Prostate gland (tissue), 2 donors: ENCODE measurements at regions not wholly inside any gene's neighbourhood (a gene's known extent, or its start where the extent isn't known, plus 50 kb on each side); places are given as distances from the start of the nearest gene placed in this dataset.

Source experiments
- DNase-seq: peaks from one replicate; pipeline ENCODE4 v3.0.0-alpha.2; 2019; ENCODE audit warnings: low spot score
- H3K27ac ChIP-seq, 2 donors: fragments of 200-600 bp; sonication (generic); 2 replicates each; pipeline ENCODE4 v1.5.1; 2017 to 2019
- H3K27me3 ChIP-seq: fragments of 200-600 bp; sonication (generic); replicated peaks from 2 replicates; pipeline ENCODE4 v1.5.1; 2019; ENCODE audit not compliant: insufficient read depth
- H3K36me3 ChIP-seq, 2 donors: fragments of 200-600 bp; sonication (generic); 1 replicate in 1 of 2; 2 replicates in 1 of 2; pipeline versions ENCODE4 v1.5.1 to v1.8.1; 2017 to 2019
- H3K4me1 ChIP-seq: fragments of 200-600 bp; sonication (generic); replicated peaks from 2 replicates; pipeline ENCODE4 v1.5.1; 2019
- H3K4me3 ChIP-seq, 2 donors: fragments of 200-600 bp; sonication (generic); 2 replicates each; pipeline ENCODE4 v1.5.1; 2017 to 2019
- H3K9me3 ChIP-seq: fragments of 200-600 bp; sonication (generic); 2 replicates; pipeline ENCODE4 v1.5.1; 2017
- CTCF ChIP-seq, 4 experiments: fragments of 200-600 bp in 2 of 4; fragments of 450-650 bp in 2 of 4; sonication (generic) in 2 of 4; IDR thresholded peaks; 1 replicate in 3 of 4; 2 replicates in 1 of 4; pipeline ENCODE4 v1.5.1; 2016 to 2019; ENCODE audit warnings: antibody characterized with exemption in 4 of 4, mild to moderate bottlenecking in 2 of 4, moderate library complexity in 2 of 4
- POLR2A ChIP-seq: fragments of 450-650 bp; IDR thresholded peaks from one replicate; pipeline ENCODE4 v1.6.1; 2016; ENCODE audit warnings: antibody characterized with exemption, mild to moderate bottlenecking
- POLR2AphosphoS5 ChIP-seq: sonication (generic); formaldehyde crosslinking; IDR thresholded peaks from one replicate; pipeline ENCODE4 v1.6.1; 2017; ENCODE audit warnings: antibody characterized with exemption
- WGBS: methylation state at CpG from one replicate; pipeline ENCODE4 v1.1.5; 2018; 5-methylcytosine and 5-hydroxymethylcytosine counted together
- intact Hi-C: fragments of 100-400 bp; cut with DNase I; formaldehyde crosslinking; loops from one replicate; pipeline ENCODE4 v1.14.2; 2022

- no peaks in the 10 kb centered on the region for H3K27me3 ChIP-seq
- no peak overlapping the region for H3K27ac ChIP-seq
- H3K4me1 ChIP-seq = no peaks in the 10 kb centered on the region
- H3K9me3 ChIP-seq = no peaks in the 10 kb centered on the region
- no peak for DNase-seq
- H3K4me3 ChIP-seq = no peak overlapping the region
- H3K36me3 ChIP-seq = no peaks in the 10 kb centered on the region
- intact Hi-C loops = no loop called here
- TF ChIP-seq POLR2AphosphoS5 = no peak
- no peak for TF ChIP-seq CTCF (IDR thresholded peaks at IDR 0.05)
- TF ChIP-seq POLR2A = no peak
- WGBS = 72% methylated on average over 2 of the region's 2 CpGs
These were observed 455.2 kb upstream of the ARPP21 start for GRCh38 chr3:35183927-35184675.

GRCh38 chr3:35184775-35185174 is 454.6 kb upstream of the ARPP21 start:
- 66% methylated on average over 2 of the region's 2 CpGs for WGBS
- Histone ChIP-seq H3K27ac (no peak overlapping the region), H3K9me3 (no peaks in the 10 kb centered on the region), H3K4me1 (no peaks in the 10 kb centered on the region), H3K36me3 (no peaks in the 10 kb centered on the region), H3K4me3 (no peak overlapping the region), H3K27me3 (no peaks in the 10 kb centered on the region)
- no peak for TF ChIP-seq POLR2AphosphoS5
- intact Hi-C loops = no loop called here
- no peak for DNase-seq

GRCh38 chr3:35187908-35188307 is 451.4 kb upstream of the ARPP21 start:
- H3K9me3 ChIP-seq = no peaks in the 10 kb centered on the region
- no peak overlapping the region for H3K27ac ChIP-seq
- H3K4me3 ChIP-seq = no peak overlapping the region
- H3K27me3 ChIP-seq = no peaks in the 10 kb centered on the region
- no peaks in the 10 kb centered on the region for H3K36me3 ChIP-seq
- DNase-seq = no peak
- TF ChIP-seq POLR2A (no peak), POLR2AphosphoS5 (no peak), CTCF (IDR thresholded peaks at IDR 0.05) (no peak)
- intact Hi-C loops = no loop called here
- WGBS = 86% methylated on average over 1 of the region's 1 CpG
- no peaks in the 10 kb centered on the region for H3K4me1 ChIP-seq

GRCh38 chr3:35194666-35195065 is 444.7 kb upstream of the ARPP21 start:
- no peaks in the 10 kb centered on the region for H3K9me3 ChIP-seq
- H3K27me3 ChIP-seq = no peaks in the 10 kb centered on the region
- no peaks in the 10 kb centered on the region for H3K36me3 ChIP-seq
- H3K27ac ChIP-seq = no peak overlapping the region
- H3K4me3 ChIP-seq = no peak overlapping the region
- 87% methylated on average over 1 of the region's 1 CpG for WGBS
- TF ChIP-seq POLR2AphosphoS5 (no peak), CTCF (IDR thresholded peaks at IDR 0.05) (no peak), POLR2A (no peak)
- no peaks in the 10 kb centered on the region for H3K4me1 ChIP-seq
- intact Hi-C loops = no loop called here
- DNase-seq = no peak

GRCh38 chr3:35198857-35199256 is 440.5 kb upstream of the ARPP21 start:
- no peak for TF ChIP-seq CTCF (IDR thresholded peaks at IDR 0.05)
- TF ChIP-seq POLR2A = no peak
- TF ChIP-seq POLR2AphosphoS5 = no peak
- no peak for DNase-seq
- H3K27ac ChIP-seq = no peak overlapping the region
- no peaks in the 10 kb centered on the region for H3K9me3 ChIP-seq
- WGBS = 98% methylated on average over 3 of the region's 3 CpGs
- intact Hi-C loops = no loop called here
- no peaks in the 10 kb centered on the region for H3K36me3 ChIP-seq
- H3K4me1 ChIP-seq = no peaks in the 10 kb centered on the region
- H3K4me3 ChIP-seq = no peak overlapping the region
- H3K27me3 ChIP-seq = no peaks in the 10 kb centered on the region
